RPMI8226 (cell line): ENCODE measurements at regions not wholly inside any gene's neighbourhood (a gene's known extent, or its start where the extent isn't known, plus 50 kb on each side); places are given as distances from the start of the nearest gene placed in this dataset.
A peak's percentile ranks its signal among the peaks of the same experiment; 100 is the strongest.

Experiments
- DNase-seq: peaks from one replicate; pipeline ENCODE4 v3.0.0-alpha.2; 2015

DNA sequence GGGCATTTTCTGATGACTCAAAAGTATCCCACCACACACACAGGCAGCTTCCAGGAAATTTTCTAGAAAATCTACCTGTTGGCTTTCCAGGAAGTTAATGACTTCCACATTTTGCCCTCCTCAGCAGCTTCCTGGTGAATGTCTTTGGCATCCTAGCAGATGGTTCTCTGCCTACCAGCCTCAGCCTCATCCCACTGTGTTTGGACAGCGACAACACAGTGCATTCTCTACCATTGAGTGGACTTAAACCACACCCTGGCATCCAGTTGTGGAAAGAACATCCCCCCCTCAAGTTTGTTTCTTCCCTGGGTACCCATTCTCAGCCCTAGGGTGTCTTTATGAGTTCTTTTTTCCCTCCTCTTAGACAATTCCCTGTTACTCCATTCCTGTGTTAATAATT is 50.8 kb upstream of the GADL1 start:
- no peak for DNase-seq

DNA sequence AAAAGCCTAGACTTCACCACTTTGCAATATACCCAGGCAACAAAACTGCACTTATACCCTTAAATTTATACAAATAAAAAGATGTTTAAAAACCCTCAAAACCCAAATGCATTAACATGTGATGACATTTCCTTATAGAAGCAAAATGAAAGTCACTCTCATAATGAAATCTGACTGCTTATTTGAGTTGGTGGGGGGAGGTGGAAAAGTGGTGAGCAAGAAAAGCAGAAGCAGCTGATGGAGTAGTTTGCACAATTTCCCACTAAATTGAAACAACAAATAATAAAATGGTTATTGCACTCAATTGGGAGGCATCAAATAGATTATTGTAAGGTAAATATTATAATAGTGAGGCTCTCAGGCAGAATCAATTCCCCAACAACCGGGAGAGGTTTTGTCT is 54.0 kb upstream of the GADL1 start:
- no peak for DNase-seq

DNA sequence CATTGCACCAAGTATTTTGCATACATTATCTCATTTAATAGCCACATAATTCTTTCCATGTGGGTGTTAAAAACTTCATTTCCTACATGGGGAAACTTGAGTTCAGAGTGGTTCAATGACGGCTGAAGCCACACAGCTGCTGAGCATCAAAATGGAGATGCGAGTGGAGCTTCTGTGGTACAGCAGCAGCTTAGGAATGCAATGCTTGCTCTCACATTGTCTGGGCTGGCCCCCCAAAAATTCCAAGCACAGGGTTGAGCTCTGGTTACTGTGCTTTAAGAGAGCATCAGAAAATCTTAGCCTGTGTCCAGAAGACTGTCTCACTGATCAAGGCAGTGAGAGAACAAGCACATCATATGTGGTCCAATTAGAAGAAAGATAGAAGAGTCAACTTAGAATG is 57.4 kb upstream of the GADL1 start:
- DNase-seq: no peak

DNA sequence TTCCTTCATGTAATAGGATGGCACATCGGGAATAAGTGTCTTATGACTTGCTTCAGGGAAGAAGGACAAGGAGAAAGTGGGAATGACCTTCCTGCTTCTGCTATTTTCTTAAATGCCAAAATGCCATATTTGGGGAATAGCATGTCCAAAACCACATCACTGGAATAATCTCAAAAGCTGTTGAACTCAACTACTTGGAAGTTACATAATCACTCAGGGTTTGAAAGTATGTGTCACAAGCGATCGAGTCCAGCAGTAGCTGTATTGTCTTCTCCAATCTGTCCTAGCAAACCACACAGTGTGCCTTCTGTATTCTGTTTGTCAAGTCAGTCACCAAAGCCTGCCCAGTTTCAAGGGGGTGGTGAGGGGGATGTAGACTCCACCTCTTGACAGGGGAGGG is 58.3 kb upstream of the GADL1 start:
- DNase-seq: no peak

DNA sequence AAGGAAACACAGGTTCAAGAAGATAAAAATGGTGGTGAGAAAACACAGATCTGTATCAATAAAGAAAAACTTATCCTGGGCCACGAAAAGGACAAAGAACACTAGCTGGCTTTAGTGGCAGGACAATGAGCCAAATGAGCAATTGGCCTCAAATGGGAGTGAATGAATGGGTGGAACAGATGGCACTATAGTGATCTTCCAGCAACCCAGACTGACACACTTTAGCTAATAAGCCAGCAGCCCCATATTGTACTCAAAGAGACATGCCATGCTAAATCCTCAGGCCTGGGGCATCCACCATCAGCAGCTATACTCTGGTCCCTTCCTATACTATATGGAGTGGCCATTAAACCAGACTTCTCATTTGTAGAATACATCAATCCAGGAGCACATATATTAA is 60.0 kb upstream of the GADL1 start:
- DNase-seq: no peak

DNA sequence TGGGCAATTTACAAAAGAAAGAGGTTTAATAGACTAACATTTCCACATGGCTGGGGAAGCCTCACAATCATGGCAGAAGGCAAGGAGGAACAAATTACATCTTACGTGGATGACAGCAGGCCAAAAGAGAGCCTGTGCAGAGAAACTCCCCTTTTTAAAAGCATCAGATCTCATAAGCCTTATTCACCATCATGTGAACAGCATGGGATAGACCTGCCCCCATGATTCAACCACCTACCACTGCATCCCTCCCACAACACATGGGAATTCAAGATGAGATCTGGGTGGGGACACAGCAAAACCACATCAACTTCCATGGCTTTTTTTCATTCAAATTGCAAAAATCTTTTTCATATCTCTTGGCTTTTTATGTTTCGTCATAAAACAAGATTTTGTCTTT is 67.6 kb upstream of the GADL1 start:
- no peak for DNase-seq

DNA sequence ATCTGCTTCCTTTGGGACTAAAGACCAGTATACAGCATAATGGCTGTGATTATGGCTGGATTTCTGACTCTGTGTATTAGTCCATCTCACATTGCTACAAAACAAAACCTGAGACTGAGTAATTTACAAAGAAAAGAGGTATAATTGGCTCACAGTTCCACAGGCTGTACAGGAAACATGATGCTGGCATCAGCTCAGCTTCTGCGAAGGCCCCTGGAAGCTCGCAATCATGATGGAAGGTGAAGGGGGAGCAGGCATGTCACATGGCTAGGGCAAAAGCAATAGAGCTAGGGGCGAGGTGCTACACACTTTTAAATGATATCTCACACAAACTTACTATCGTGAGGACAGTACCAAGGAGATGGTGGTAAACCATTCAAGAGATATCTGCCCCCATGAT is 68.0 kb upstream of the GADL1 start:
- no peak for DNase-seq

DNA sequence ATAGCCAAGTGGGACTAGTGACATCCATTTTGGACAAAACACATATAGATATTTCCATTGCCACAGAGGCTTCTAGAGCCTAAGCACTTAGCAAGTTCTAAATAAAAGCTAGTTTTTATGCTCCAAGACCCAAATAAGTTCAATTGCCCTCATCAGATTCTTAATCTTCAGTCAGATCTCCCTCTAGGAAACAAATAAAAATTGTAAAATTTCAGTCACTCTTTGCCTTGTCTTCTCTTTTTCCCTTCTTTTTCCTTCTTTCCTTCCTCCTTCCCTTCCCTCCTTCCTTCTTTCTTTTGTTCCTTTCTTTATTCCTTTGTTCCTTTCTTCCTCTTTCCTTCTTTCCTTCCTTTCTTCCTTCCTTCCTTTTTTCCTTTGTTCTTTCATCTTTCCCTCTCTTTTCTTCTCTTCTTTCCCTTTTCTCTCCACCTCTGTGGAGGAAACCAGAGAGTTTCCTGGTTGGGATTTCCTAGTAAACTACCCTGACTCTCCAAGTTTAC is 68.8 kb upstream of the GADL1 start:
- DNase-seq: no peak

DNA sequence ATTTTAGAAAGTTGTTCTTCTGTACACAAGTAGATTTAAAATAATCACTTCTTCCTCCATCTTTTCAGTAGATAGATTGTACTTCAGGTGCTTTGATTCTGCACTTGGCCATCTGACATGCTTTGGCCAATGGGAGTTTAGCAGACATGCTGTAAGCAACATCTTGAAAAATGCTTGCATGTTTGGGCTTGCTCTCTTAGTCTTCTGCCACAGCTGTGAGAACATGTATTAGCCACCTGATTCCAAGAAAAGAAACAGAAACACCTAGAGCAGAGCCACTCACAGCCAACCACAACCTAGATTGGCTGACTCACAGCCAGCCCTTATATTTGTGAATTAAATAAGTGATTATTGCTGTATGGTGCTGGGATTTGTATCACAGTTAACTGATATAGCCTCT is 70.2 kb upstream of the GADL1 start:
- DNase-seq: no peak

DNA sequence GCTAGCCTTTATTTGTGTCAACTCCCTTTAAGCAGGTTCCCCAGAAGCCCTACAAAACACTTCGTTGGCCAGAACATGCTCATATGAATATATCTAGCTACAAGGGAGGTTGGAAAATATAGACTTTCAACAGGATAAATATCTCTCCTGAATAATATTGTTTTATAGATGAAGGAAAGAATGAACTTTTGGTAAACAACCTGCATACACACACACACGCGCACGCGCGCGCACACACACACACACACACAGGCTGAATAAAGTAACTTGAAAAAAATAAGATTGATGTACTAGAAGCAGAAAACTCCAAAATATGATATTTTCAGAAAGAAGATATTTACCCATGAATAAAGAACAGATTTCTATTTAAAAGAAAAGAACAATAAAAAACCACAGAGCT is 72.4 kb upstream of the GADL1 start:
- DNase-seq: no peak

DNA sequence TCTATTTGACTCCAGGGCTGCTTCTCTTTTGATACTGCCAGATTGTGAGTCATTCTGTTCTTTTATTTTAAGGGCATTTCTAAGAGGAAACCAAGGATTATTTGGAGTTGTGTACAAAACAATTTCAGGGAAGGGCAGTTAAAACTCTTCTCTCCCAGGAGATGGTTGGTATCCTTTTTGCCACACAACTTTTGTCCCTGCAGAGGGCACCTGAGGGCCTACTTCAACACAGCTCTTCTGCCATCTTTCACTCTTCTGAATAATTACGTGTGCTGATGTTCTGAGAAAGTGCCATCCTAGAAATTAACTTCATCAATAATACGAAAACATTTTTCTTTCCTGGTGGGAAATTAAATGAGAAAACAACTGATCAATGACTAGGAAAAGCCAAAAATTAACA is 75.7 kb upstream of the GADL1 start:
- DNase-seq: peak; percentile 8

DNA sequence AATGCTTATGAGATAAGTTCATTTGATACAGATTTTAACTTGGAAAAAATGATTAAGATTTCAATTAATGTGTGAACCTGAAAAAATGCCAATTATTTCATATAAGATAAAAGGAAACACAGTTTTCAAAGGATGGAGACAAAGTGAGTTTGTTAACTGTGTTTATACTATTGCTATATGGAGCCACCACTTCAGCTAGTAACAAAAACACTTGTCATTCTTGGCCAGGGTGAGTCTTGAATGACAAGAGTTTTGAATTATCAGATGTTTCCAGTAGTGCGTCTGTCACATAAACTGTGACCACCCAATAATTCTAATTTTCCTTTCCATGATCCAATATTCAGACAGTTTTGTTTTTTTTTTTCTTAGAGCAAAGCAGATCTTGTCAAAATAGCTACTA is 78.0 kb upstream of the GADL1 start:
- no peak for DNase-seq

DNA sequence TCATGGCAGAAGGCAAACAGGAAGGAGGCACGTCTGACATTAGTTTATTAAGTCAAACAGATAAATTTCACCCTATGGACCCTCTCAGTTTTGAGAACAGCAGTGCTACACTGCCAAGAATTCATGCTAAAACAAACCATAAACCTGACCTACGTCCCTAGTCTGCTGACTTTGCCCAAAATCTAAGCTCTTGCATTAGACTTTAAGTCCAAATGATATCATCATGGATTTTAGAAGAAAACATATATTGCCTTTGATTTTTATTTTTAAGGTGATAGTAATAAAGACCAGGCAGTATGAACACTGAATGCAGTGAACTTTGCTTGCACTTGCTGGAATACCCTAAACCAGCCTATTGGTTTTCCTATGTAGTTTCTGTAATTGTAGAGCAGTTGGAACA is 79.6 kb upstream of the GADL1 start:
- no peak for DNase-seq

DNA sequence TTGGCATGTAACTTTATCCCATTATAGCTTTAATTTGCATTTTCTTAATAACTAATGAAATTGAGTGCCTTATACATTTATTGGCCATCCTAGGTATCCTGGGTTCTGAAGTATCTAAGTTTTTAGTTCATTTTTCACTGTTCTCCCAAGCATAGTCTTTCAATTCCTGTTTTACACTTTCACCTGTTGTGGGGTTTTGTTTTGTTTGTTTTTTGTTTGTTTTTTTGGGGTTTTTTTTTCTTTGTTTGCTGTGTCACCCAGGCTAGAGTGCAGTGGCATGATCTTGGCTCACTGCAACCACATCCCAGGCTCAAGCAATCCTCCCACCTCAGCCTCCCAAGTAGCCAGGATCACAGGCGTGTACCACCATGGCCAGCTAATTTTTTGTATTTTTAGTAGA is 83.1 kb upstream of the GADL1 start:
- DNase-seq: no peak

DNA sequence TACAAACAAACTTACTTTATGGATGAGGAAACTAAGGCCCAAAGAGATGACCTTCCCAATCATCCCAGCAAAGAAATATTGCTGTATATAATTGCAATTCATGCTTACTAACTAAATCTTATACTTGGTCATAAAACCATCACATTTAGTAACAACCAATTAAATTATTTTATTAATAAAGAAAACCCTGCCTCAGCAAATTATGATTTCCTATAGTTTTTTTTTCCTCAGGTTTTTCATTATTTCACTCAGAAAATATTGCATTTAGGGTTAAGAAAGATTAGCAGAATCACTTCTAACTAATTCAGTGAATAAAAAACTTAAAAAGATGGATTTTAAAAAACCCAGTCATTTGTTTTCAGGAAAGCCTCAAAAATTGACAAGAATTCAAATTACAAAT is 86.5 kb upstream of the GADL1 start:
- DNase-seq: no peak

DNA sequence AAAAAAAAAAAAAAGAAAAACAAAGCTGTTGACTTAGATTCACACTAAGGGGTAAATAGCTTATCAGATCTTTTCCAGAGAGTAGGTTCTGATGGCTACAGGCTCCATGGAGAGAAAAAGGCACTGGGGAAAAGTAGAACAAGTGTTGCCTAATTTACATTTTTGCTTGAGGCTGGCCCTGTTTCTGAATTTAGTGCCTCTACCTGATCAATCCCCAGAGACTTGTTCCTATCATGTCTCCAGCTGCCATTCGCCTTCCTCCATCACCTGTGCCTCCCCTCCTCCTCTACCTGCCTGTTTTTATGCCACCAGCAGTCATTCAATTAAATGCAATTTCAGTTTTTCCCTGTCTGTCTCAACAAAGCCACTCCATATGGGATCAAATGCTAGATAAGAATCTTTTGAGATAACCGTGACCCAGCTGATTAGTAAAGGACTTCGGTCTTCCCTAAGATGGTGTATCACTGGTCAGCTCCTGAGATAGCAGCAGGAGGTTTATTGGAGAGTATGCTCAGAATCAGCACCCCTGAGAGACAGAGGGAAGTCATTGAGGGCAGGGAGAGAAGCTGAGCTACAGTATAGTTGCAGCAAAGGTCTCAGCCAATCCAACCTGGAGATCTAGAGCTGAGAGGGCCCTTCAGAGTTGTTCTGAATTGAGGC is 88.1 kb upstream of the GADL1 start:
- no peak for DNase-seq

DNA sequence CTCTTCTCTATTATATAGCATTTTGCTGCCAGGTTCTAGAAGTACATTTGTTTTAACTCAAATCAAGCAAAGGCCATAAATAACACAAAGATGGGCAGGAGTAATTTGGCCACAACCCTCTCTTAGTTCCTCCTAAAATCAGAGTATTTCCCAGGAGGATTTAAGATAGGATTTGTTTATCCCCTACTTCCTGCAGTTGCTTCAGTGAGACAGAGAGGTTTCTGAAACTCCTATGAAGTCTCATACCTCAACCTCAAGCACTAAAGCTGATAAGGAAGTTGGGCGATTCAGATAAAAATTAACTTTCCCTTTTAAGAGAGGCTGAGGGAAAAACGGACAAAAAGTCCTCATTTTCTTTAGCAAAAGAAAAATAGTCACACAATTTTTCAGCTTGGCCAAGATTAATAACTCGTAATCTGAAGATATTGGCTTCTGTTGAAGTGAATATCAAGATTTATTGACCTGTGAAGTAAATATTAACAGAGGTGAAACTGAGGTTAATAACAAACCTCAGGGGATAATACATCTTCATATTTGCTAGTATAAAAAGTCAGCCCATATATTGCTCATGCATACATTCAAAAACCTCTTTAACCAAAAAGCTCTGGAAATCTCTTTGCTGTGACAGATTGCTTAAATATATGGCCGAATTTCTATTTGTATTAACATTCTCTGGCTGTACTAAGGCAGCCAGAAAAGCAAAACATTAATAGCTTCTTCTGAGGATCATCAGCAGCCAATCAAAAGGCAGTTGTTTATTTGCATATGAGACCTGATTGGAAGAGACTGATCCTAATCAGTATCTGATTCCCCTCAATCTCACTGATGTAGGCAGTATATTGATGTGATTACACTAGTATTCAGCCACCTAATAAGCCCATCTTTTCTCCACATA is 90.6 kb upstream of the GADL1 start:
- no peak for DNase-seq

DNA sequence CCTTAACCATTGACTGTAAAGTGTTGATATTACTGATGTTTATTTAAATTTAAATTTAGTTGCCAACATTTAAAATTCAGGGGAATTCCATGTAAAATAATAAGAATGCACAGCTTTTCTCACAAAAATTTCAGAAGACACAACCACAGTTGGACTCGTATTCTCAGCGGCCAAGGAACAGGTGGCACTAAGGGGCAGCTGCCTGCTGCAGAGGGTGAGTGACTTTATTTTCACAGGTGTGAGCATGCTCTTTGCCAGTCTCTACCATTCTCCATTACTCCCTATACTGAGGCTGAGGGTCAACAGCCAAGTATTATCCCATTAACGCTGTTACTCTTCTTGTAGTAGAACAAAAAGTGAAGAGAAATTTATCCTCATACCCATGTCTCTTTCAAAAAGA is 92.1 kb upstream of the GADL1 start:
- no peak for DNase-seq

DNA sequence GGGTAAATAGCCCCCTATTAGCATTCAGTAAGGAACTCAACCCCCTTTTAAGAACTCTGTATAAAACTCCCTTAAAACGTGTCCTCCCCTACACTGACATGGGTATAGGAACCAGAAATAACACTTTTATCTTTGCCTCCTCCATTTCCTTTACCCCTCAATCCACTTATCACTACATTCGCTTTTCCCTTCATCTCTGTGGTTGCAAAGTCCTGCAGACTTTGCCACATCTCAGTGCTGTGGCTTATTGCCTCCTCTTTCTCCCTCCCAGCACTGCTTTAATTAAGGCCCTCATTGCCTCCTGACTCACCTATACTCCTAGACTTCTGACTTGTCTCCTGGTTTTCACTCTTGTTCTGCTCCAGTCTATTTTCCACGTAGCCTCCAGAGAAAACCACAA is 94.3 kb upstream of the GADL1 start:
- no peak for DNase-seq

DNA sequence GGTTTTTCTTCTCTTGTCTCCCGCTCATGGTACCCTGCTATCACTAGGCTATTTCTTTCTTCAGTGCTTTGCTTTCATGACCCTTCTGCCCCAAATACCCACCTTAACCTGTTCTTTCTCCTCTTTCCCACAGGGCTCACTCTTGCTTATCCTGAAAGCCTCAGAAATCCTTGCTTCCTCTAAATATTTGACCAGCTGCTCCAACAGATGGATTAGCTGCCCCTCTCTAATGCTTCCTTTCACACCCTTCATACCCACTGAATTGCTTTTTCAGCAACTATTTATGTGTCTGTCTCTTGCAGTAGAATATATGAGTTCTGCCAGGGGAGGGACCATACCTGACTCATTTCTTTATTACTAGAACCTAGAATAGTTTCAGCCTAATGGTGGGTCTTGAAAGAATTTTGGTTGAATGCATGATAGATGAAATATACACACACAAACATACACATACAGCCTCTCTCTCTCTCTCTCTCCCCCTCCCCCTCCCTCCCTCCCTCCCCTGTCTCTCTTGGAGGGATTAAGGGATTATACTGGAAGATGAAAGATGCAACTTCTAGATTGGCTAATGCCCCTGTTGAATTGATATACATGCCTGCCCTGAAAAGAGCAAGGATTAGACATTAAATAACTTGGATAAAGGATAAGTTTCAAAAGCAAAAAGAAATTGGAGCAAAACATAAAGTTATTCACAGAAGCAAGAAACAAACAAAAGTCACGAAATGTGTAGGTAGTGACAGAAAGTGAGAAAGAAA is 95.0 kb upstream of the GADL1 start:
- no peak for DNase-seq

DNA sequence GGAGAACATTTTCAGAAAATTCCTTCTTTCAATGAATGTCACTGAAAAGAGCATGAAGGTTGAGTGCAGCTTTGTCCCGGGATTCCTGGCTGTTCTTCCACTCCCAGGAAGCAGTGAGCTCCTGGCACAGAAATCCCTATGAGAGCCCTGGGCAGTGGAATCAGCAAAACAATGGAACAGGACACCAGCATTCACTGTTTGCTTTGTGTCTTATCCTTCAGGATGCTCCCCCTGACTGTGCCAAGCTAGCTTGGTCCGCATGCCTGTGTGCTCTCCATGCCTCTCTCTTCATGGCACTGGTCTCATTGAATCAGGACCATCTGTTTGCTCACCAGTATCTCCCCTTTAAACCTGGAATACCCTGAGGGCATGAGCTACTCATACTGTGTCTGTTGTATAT is 102.0 kb upstream of the GADL1 start:
- no peak for DNase-seq

DNA sequence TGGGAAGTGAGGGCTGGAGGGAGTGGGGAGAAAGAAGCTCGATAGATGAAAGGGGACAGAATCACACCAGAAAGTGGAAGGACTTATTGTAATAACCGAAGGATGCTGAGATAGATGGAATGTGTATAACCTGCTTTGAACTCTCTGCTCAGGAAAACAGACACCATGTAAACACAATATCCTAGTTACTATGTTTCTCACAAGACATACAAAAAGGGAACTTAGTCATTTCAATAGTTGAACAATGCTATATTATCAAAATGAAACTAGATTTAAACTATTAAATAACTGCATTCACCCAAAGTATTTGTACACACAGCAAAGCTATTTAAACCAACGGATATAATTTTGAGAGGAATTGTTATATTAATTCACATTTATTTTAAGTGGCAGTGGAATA is 108.3 kb upstream of the GADL1 start:
- no peak for DNase-seq

DNA sequence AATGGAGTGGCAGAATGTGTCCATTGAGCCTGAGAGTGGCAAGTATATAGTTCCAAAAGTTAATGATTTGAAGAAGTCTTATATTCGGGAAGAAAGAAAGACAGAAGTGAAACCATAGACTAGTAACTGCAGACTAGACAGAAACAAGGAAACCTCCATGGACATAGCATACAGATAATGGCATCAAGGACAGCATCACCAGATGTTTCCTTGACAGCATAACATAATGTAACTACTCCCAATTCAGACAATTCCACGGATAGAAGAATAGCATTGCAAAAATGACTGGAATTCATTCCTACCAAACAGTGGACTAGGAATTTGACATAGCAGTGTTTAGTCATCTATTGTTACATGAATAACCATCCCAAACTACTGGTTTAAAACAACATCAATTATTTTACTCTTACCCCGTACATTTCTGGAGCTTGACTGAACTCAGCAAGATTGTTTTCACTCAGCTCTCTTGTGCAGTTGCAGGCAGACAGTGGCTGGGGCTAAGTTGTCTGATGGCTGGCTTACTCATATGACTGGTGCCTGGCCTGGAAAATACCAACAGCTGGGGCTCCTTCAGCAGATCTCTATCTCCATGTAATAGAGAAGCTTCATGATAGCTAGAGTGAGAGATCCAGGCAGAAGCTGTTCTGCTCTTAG is 109.7 kb upstream of the GADL1 start:
- DNase-seq: peak; percentile 11
